Motor neuron (in vitro differentiated cells): ENCODE measurements at regions not wholly inside any gene's neighbourhood (a gene's known extent, or its start where the extent isn't known, plus 50 kb on each side); places are given as distances from the start of the nearest gene placed in this dataset.
A peak's percentile ranks its signal among the peaks of the same experiment; 100 is the strongest.

Experiments
- ATAC-seq, 8 experiments: fragments of 200-7000 bp; cut with Tn5 transposase; replicated peaks in 6 of 8; 2 replicates each; pipeline ENCODE4 v1.8.0; 2021; ENCODE audit warnings: mild to moderate bottlenecking in 8 of 8, moderate library complexity in 8 of 8
- H3K27ac ChIP-seq, 2 donors: fragments of 250-450 bp; sonication (Bioruptor Pico); 2 replicates each; pipeline ENCODE4 v1.9.0; 2021; ENCODE audit warnings: antibody characterized with exemption in 2 of 2, mild to moderate bottlenecking in 2 of 2, moderate library complexity in 1 of 2
- H3K4me1 ChIP-seq, 2 donors: fragments of 250-450 bp; sonication (Bioruptor Pico); replicated peaks in 1 of 2; 2 replicates each; pipeline ENCODE4 v1.6.1; 2021; ENCODE audit warnings: antibody characterized with exemption in 2 of 2, mild to moderate bottlenecking in 2 of 2, moderate library complexity in 1 of 2
- H3K4me3 ChIP-seq, 5 donors: fragments of 250-450 bp; sonication (Bioruptor Pico); 2 replicates each; pipeline ENCODE4 v1.9.0; 2021; ENCODE audit warnings: antibody characterized with exemption in 5 of 5, mild to moderate bottlenecking in 5 of 5, moderate library complexity in 4 of 5
- WGBS, 10 experiments: fragments of 450-650 bp; shearing (Covaris generic); methylation state at CpG; one replicate each; pipeline ENCODE4 v1.0.0; 2022; 5-methylcytosine and 5-hydroxymethylcytosine counted together
- in situ Hi-C, 9 experiments: fragments of 400-800 bp; cut with MboI; loops; one replicate each; pipeline ENCODE4 v1.15.0; 2021; ENCODE audit warnings: low sequenced_read_pairs in 9 of 9, low pct_unique_long_range_greater_than_20kb in 2 of 9; ENCODE audit not compliant: unreplicated experiment in 9 of 9

GRCh38 chr5:35473589-35473988, 144.1 kb upstream of the SPEF2 start:
- H3K4me1 ChIP-seq: no peaks in the 10 kb centered on the region
- H3K4me3 ChIP-seq: no peak overlapping the region
- no peak overlapping the region for H3K27ac ChIP-seq
- in situ Hi-C loops: no loop called here
- WGBS, 10 experiments: 14 to 100% (median 50%) methylated on average over 1 to 3 of the region's 3 CpGs; no CpG with 5 or more reads in 1 of the 10 experiments
- ATAC-seq: peak in 2 of 8 experiments; percentile 45 to 61

GRCh38 chr5:35470866-35471265, 146.8 kb upstream of the SPEF2 start:
- H3K27ac ChIP-seq: no peak overlapping the region
- peak in 2 of 8 experiments; percentile 52 to 79 for ATAC-seq

GRCh38 chr5:35468811-35469210, 148.9 kb upstream of the SPEF2 start:
- Histone ChIP-seq H3K4me1 (no peaks in the 10 kb centered on the region), H3K4me3 (no peak overlapping the region), H3K27ac (no peak overlapping the region)
- in situ Hi-C loops: no loop called here
- no peak for ATAC-seq
- 40 to 93% (median 75%) methylated on average over 1 to 4 of the region's 4 CpGs; no CpG with 5 or more reads in 4 of the 10 experiments for WGBS, 10 experiments

More at GRCh38 chr5:35470866-35471265, 146.8 kb upstream of the SPEF2 start:
- H3K4me1 ChIP-seq: no peaks in the 10 kb centered on the region
- in situ Hi-C loops: no loop called here
- no peak overlapping the region for H3K4me3 ChIP-seq
- 35 to 100% (median 76%) methylated on average over 1 to 2 of the region's 2 CpGs; no CpG with 5 or more reads in 3 of the 10 experiments for WGBS, 10 experiments

GRCh38 chr5:35466746-35467145, 150.9 kb upstream of the SPEF2 start:
- Histone ChIP-seq H3K27ac (no peak overlapping the region), H3K4me1 (no peaks in the 10 kb centered on the region), H3K4me3 (no peak overlapping the region)
- in situ Hi-C loops: no loop called here
- no peak for ATAC-seq
- WGBS, 10 experiments: 67 to 100% (median 92%) methylated on average over 1 to 5 of the region's 5 CpGs

GRCh38 chr5:35464757-35465156, 152.9 kb upstream of the SPEF2 start:
- peak in 2 of 8 experiments; percentile 55 to 72 for ATAC-seq
- Histone ChIP-seq H3K27ac (no peak overlapping the region), H3K4me3 (no peak overlapping the region), H3K4me1 (no peaks in the 10 kb centered on the region)
- 0 to 100% (median 85%) methylated on average over 1 to 2 of the region's 2 CpGs; no CpG with 5 or more reads in 2 of the 10 experiments for WGBS, 10 experiments
- in situ Hi-C loops: no loop called here

- H3K4me3 ChIP-seq: no peak overlapping the region
- in situ Hi-C loops: no loop called here
- H3K4me1 ChIP-seq: no peaks in the 10 kb centered on the region
- WGBS, 10 experiments: 17 to 100% (median 75%) methylated on average over 1 to 2 of the region's 2 CpGs; no CpG with 5 or more reads in 5 of the 10 experiments
- H3K27ac ChIP-seq: no peak overlapping the region
- no peak for ATAC-seq
These were observed 156.1 kb upstream of the SPEF2 start for GRCh38 chr5:35461530-35461929.

GRCh38 chr5:35458824-35459207, 158.8 kb upstream of the SPEF2 start:
- no peaks in the 10 kb centered on the region for H3K4me1 ChIP-seq
- H3K27ac ChIP-seq: no peak overlapping the region
- no peak overlapping the region for H3K4me3 ChIP-seq
- in situ Hi-C loops: no loop called here
- 0 to 100% (median 60%) methylated on average over 1 of the region's 1 CpG; no CpG with 5 or more reads in 3 of the 10 experiments for WGBS, 10 experiments
- ATAC-seq: no peak

GRCh38 chr5:35457912-35458823, 159.5 kb upstream of the SPEF2 start:
- H3K4me3 ChIP-seq: no peak overlapping the region
- WGBS, 10 experiments: 35 to 100% (median 82%) methylated on average over 1 to 4 of the region's 5 CpGs; no CpG with 5 or more reads in 2 of the 10 experiments
- in situ Hi-C loops: no loop called here
- no peak for ATAC-seq
- H3K4me1 ChIP-seq: no peaks in the 10 kb centered on the region
- no peak overlapping the region for H3K27ac ChIP-seq

GRCh38 chr5:35456506-35456905, 161.2 kb upstream of the SPEF2 start:
- 0 to 88% (median 51%) methylated on average over 1 of the region's 1 CpG; no CpG with 5 or more reads in 4 of the 10 experiments for WGBS, 10 experiments
- no peak overlapping the region for H3K27ac ChIP-seq
- no peak overlapping the region for H3K4me3 ChIP-seq
- in situ Hi-C loops: no loop called here
- no peaks in the 10 kb centered on the region for H3K4me1 ChIP-seq
- ATAC-seq: no peak

- WGBS, 10 experiments: 28 to 86% (median 47%) methylated on average over 1 to 3 of the region's 3 CpGs; no CpG with 5 or more reads in 3 of the 10 experiments
- in situ Hi-C loops: no loop called here
These were observed 163.6 kb upstream of the SPEF2 start for GRCh38 chr5:35454011-35454525.

GRCh38 chr5:35443803-35444595, 173.7 kb upstream of the SPEF2 start:
- H3K4me1 ChIP-seq: no peaks in the 10 kb centered on the region
- in situ Hi-C loops: loop anchor here in 1 of 9 experiments (25.0 kb wide), 2 partner anchors 182 to 357 kb away; no protein-coding TSS in a partner anchor
- no peak for ATAC-seq
- H3K27ac ChIP-seq: no peak overlapping the region
- 0 to 100% (median 80%) methylated on average over 1 to 4 of the region's 5 CpGs; no CpG with 5 or more reads in 3 of the 10 experiments for WGBS, 10 experiments
- H3K4me3 ChIP-seq: no peak overlapping the region

More at GRCh38 chr5:35454011-35454525, 163.6 kb upstream of the SPEF2 start:
- Histone ChIP-seq H3K4me3 (no peak overlapping the region), H3K27ac (no peak overlapping the region), H3K4me1 (no peaks in the 10 kb centered on the region)
- no peak for ATAC-seq

GRCh38 chr5:35442885-35443639, 174.6 kb upstream of the SPEF2 start:
- H3K27ac ChIP-seq: no peak overlapping the region
- ATAC-seq: peak in 1 of 8 experiments; percentile 58
- no peaks in the 10 kb centered on the region for H3K4me1 ChIP-seq
- in situ Hi-C loops: loop anchor here in 1 of 9 experiments (25.0 kb wide), 2 partner anchors 181 to 356 kb away; no protein-coding TSS in a partner anchor
- WGBS, 10 experiments: 13 to 100% (median 86%) methylated on average over 1 to 4 of the region's 4 CpGs; no CpG with 5 or more reads in 1 of the 10 experiments
- no peak overlapping the region for H3K4me3 ChIP-seq
